ENCODE measurements at regions not wholly inside any gene's neighbourhood (a gene's known extent, or its start where the extent isn't known, plus 50 kb on each side); places are given as distances from the start of the nearest gene placed in this dataset.

- peaks cover 0 to 8% of the 10 kb centered on the region in 2 donors for H3K4me1 ChIP-seq (replicated peaks in 1 of 2)
- H3K27ac ChIP-seq, result no peak overlapping the region
- no peak overlapping the region for H3K4me3 ChIP-seq
- TF ChIP-seq POLR2A (IDR thresholded peaks at IDR 0.05), result no peak
- no peak for TF ChIP-seq CTCF (IDR thresholded peaks at IDR 0.05)
- no peaks in the 10 kb centered on the region for H3K27me3 ChIP-seq
- DNase-seq, result no peak
- WGBS, 4 donors, result 93 to 97% (median 95%) methylated on average over 1 of the region's 1 CpG
- H3K9me3 ChIP-seq (replicated peaks in 1 of 3), result no peaks in the 10 kb centered on the region
- H3K36me3 ChIP-seq (replicated peaks in 1 of 2), result no peaks in the 10 kb centered on the region
- intact Hi-C loops (cut with DNase I), result no loop called here
These were observed 213.4 kb upstream of the STK17B start for GRCh38 chr2:196384729-196385128.

GRCh38 chr2:196389670-196390069 is 218.3 kb upstream of the STK17B start:
- no peaks in the 10 kb centered on the region for H3K9me3 ChIP-seq (replicated peaks in 1 of 3)
- H3K27me3 ChIP-seq, result no peaks in the 10 kb centered on the region
- TF ChIP-seq POLR2A (IDR thresholded peaks at IDR 0.05) (no peak), CTCF (IDR thresholded peaks at IDR 0.05) (no peak)
- DNase-seq, result no peak
- intact Hi-C loops (cut with DNase I), result no loop called here
- H3K4me1 ChIP-seq (replicated peaks in 1 of 2), result no peaks in the 10 kb centered on the region
- no peak overlapping the region for H3K27ac ChIP-seq
- H3K4me3 ChIP-seq, result no peak overlapping the region
- H3K36me3 ChIP-seq (replicated peaks in 1 of 2), result no peaks in the 10 kb centered on the region

- no peaks in the 10 kb centered on the region for H3K36me3 ChIP-seq (replicated peaks in 1 of 2)
- H3K27me3 ChIP-seq, result no peaks in the 10 kb centered on the region
- H3K4me3 ChIP-seq, result no peak overlapping the region
- 79 to 93% (median 87%) methylated on average over 6 of the region's 6 CpGs for WGBS, 4 donors
- intact Hi-C loops (cut with DNase I), result no loop called here
- no peaks in the 10 kb centered on the region for H3K9me3 ChIP-seq (replicated peaks in 1 of 3)
- no peaks in the 10 kb centered on the region for H3K4me1 ChIP-seq (replicated peaks in 1 of 2)
- H3K27ac ChIP-seq, result no peak overlapping the region
- TF ChIP-seq POLR2A (IDR thresholded peaks at IDR 0.05) (no peak), CTCF (IDR thresholded peaks at IDR 0.05) (no peak)
- no peak for DNase-seq
These were observed 219.1 kb upstream of the STK17B start for GRCh38 chr2:196390243-196391148.

- no peaks in the 10 kb centered on the region for H3K27me3 ChIP-seq
- 95 to 97% (median 96%) methylated on average over 1 of the region's 1 CpG for WGBS, 4 donors
- no peak overlapping the region for H3K27ac ChIP-seq
- H3K36me3 ChIP-seq (replicated peaks in 1 of 2), result no peaks in the 10 kb centered on the region
- no peak for DNase-seq
- H3K4me1 ChIP-seq (replicated peaks in 1 of 2), result no peaks in the 10 kb centered on the region
- H3K4me3 ChIP-seq, result no peak overlapping the region
- no peaks in the 10 kb centered on the region for H3K9me3 ChIP-seq (replicated peaks in 1 of 3)
- TF ChIP-seq POLR2A (IDR thresholded peaks at IDR 0.05) (no peak), CTCF (IDR thresholded peaks at IDR 0.05) (no peak)
- intact Hi-C loops (cut with DNase I), result no loop called here
These were observed 219.7 kb upstream of the STK17B start for GRCh38 chr2:196391149-196391479.

All from adrenal gland (tissue), 9 donors.